HG03108 (cell line): ENCODE measurements at regions not wholly inside any gene's neighbourhood (a gene's known extent, or its start where the extent isn't known, plus 50 kb on each side); places are given as distances from the start of the nearest gene placed in this dataset.

Experiments
- ATAC-seq: cut with Tn5 transposase; IDR thresholded peaks from one replicate; pipeline ENCODE4 v1.9.1; 2021; ENCODE audit warnings: moderate library complexity; ENCODE audit not compliant: unreplicated experiment

DNA sequence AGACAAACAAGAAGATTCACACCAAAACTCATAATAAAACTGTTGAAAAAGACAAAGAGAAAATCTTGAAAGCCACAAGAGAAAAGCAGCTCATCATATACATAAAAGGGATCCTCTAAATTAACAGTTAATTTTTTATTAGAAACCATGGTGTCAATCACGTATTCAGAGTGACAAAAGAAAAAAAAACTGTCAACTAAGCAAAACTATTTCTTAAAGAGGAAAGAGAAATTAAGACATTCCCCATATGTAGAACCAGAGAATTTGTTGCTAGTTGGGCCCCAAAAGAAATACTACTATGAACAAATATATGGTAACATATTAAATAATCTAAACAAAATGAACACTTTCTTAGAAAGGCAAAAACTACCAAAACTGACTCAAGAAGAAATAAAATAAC, 74.3 kb upstream of the TENT5A start:
- no peak for ATAC-seq

DNA sequence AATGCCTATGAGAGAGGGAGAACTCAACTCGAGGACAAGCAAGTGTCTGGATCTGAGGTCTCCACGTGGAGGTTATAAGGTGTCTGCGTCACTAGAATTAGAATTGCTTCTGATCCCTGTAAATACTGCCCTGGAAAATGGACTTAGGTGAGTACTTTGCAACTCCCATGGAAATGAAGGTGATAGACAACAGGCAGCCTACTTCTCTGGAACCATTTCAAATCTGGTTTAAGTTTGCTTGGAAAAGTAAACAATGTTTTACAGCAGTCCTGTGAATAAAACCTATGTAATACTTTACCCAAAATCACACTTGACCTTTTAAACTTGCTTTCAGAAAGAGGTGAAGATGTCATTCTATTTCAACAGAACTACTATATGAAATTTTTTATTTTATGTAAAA, 70.1 kb upstream of the TENT5A start:
- ATAC-seq, result no peak

DNA sequence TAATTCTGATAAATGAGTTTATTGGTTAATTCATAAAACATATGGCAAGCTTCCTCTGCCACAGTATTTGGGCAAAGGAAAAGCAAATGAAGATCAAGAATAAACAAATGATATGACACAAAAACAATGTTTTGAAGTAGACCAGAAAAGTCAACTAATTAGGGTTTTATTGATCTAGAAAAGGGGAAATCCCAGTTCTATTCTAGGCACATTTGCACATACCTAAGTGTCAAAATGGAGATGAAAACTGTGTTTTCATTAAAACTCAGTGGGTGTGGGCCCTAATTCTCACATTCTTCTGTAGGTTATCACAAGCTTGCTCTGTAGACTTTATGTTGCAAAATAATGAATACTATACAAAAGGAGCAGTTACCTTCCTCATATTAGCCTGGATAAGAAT, 69.0 kb upstream of the TENT5A start:
- ATAC-seq, result no peak

DNA sequence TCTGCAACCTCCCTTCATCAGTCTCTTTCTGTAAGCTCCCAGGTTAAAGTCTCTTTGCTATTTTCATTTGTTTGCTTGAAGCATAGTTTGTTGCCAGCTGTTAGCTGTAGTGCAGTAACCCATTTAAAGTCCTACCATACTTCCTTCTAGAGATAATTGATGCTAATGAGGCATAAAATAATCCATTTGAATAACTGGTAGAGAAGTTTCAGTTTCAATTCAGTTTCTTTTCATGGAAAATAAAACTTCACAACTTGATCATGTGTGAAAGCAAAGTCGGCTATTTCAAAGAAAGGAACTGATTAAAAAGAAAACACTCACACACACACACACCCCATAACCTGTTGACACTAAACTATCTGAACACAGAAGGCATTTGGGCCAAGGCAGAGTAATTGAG, 68.5 kb upstream of the TENT5A start:
- ATAC-seq, result no peak

DNA sequence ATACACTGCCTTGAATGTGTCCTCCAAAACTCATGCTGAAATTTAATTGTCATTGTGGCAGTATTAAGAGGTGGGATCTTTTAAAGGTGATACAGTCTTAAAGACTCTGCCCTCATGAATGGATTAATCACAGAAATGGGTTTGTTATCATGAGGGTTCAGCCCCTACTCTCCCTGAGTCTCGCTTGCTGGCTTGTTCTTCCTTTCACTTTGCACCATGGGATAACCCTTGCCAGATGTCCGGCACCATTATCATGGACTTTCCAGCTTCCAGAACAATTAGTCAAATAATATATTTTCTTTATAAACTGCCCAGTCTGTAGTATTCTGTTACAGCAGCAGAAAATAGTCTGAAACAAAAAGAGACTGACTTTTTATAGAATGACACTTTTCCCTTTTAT, 67.9 kb upstream of the TENT5A start:
- no peak for ATAC-seq

DNA sequence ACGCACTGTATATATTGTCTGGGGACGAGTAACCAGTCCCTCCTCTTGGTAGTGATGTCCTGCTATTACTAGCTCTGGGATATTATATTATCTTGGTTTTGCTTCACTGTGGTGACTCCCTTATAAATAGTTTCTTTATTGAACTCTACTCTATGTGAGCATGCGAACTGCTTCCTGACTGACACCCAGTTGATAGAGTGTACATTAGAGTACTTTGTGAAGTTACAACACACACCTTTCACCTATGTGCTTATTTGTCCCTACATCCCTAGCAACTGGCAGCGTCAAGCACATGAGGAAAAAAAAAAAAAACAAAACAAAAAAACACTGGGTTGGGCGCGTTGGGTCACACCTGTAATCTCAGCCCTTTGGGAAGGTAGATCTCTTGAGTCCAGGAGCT, 67.3 kb upstream of the TENT5A start:
- no peak for ATAC-seq

DNA sequence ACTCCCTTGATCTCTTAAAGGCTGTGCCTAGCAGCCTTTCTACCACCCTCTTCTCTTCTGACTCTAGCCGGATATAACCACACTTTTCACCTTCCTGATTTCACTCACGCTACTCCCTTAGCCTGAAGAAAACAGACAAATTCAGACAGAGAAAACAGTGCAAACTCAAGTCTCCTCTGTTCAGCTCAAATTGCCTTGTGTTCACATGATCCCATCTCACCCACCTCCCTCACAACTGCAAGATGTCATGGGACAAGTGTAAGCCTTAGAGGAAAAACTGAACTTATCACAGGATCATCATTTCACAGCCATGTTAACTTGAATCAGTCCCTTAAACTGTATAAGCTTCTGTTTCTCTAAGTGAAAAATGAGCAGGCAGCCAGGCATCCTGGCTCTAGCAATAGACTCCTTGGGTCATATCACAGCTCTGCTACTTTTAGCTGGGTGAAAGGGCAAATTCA, 66.5 kb upstream of the TENT5A start:
- ATAC-seq, result peak; percentile 72

DNA sequence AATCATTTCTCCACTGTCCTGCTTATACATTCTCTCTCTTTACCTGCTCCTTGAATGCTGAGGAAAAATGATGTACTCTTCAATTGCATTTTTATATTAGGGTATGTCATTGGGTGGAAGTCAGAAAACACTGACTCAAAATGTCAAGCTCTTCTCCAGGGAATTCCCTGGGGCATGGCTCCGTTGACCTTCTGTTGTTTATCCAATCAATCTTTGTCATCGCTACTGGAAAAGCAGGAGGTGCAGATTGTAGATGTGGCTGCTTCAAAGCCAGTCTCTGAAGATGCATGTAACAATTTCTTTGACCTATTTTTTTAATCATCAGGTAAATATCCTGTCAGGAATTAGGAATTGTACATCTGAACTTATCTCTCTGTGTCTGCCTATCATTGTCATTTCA, 63.9 kb upstream of the TENT5A start:
- ATAC-seq, result no peak

DNA sequence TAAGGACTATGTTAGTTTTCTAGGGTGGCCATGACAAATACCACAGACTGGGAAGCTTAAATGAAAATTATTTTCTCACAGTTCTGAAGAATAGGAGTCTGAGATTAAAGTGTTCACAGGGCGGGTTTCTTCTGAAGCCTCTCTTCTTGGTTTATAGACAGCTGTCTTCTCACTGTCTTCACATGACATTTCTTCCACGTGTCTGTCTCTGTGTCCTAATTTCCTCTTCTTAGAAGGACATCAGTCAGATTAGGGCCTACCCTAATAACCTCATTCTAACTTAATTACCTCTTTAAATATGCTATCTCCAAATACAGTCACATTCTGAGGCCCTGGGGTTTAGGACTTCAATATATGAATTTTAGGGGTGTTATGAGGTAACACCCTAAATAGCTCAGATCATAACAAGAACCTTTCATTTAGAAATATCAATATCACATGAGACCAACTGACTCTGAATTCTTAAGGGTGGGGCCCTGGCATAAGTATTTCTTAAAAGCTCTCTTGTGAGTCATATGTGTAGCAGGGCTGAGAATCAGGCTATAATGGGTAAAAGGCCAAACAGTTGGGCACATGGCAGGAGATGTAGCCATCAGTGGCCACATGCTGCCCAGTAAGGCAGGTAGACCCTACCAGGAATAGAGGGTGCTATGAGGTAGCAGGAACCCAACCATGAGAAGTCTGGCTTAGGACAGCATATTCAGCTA, 62.0 kb upstream of the TENT5A start:
- no peak for ATAC-seq

DNA sequence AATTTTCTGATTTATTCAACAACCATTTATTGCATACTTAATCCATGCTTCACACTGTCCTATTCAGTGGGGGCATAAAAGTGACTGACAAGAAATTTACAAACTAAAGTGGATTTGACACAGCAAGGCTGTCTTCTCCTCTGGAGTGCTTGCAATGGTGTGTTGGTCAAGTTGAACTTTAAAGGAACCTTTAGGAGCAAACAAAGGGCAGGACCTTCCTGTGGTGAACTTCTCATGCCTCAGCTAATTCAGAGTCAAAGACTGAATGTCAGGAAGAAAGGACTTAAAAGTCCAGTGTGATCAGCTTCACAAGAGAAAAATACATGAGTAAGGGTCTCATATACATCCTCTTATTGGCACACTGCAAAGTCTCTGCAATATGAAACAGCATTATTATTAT, 60.8 kb upstream of the TENT5A start:
- no peak for ATAC-seq

DNA sequence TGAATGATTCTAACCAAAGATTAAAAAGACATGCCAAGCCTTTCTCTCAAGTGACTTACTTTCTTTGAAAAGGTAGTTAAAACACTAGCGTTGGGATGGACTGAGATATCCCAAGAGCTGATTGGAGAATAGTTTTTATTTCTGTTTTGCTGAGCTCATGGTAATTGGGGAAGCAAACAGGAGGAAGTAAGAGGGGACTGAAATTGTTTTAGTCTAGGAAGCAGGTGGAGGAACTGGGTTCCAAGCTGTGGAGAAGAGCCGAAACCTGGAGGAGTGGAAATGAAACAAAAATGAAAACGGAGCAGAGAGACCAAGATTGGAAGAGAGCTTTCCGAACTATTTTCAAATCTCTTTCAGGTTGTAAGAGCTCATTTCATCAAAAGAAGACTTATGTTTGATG, 59.9 kb upstream of the TENT5A start:
- no peak for ATAC-seq

DNA sequence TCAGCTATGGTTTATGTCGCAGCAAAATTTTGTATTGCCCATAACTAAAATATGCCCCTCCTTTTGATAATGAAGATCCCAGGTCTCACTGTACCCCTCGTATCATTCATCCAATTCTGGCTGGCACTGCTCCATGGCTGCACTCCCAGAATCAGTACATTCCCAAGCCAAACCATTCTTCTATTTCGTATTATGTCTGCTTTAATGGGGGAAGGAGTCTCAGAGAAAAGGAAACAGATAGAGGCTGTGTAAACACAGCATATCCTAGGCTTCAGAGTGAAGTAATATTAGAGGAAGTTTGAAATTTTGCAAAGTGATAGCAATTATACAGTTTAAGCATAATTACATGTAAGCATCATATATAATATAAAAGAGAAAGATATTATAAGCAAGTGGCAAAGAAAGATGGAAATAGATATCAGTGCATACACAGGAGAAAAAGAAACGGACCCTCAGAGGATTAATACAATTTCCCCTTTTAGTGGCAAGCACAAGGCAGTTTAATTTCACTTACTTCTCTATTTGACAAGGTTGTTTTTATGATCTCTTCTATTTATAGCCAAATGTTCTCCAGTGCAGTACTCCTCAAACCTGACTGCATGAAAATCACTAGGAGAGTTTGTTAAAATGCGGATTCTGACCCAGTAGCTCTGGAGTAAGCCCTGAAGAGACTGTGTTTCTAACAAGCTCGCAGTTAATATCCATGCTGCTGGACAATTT, 56.5 kb upstream of the TENT5A start:
- ATAC-seq, result no peak

DNA sequence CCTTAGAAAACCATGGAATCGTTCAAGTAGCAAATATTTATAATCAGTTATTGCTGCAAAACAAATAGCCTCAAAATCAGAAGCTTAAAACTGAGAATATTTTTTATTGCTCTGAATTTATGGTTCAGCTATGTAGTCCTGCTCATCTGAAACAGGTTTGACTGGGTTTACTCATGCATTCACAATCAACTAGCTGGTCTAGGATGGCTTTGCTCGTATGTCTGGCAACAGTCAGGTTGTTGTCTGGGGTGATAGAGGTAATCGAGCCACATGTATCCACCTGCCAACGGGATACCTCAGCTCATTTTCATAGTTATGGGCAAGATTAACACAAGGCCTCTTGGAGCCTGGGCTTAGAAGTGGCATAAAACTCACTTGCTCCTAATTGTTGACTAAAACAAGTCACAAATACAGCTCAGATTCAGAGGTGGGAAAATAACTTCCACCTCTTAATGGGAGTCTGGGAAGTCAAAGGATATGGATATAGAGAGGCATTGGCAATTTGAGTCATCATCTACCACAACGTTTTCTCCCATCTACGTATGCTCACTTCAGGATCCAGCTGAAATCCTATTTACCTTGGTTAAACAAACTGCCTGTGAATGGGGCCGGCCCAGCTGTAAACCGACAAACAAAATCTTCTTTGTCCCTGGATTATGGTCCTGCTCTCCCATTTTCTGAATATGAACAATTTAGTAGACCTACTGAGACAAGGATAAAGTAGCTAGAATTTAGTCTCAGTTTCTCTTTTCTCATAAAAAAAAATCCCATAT, 54.5 kb upstream of the TENT5A start:
- ATAC-seq, result no peak

DNA sequence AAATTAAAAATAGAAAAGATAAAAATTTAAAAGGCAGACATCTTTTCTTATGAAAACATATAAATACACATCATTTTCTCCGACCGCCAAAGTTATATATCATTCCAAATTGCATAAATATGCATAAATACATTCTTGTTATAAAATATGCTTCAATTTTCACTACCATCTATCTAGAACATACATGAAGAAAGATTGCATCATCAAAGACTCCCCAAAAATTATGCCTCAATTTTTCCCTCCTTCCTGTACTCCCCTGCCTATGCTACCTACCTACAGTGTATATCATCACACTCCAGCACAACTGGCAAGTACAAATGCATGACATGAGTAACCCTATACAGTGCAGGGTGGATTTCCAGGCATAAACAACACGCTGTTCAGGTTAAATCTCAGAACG, 49.9 kb upstream of the TENT5A start:
- no peak for ATAC-seq
